Parathyroid adenoma (tissue), 2 donors: ENCODE measurements at regions not wholly inside any gene's neighbourhood (a gene's known extent, or its start where the extent isn't known, plus 50 kb on each side); places are given as distances from the start of the nearest gene placed in this dataset.

Experiments used
- H2AFZ ChIP-seq: fragments of 300-600 bp; sonication (generic); one replicate; pipeline ENCODE4 v1.7.0; 2017; ENCODE audit warnings: antibody characterized with exemption, mild to moderate bottlenecking
- H3K27ac ChIP-seq: fragments of 300-600 bp; sonication (generic); one replicate; pipeline ENCODE4 v1.7.0; 2017
- H3K27me3 ChIP-seq: fragments of 300-600 bp; sonication (generic); one replicate; pipeline ENCODE4 v1.7.0; 2017; ENCODE audit warnings: low read length; ENCODE audit not compliant: control insufficient read depth, insufficient read depth
- H3K36me3 ChIP-seq: fragments of 300-600 bp; sonication (generic); one replicate; pipeline ENCODE4 v1.7.0; 2017; ENCODE audit warnings: low read length; ENCODE audit not compliant: control insufficient read depth, insufficient read depth
- H3K4me1 ChIP-seq: fragments of 300-600 bp; sonication (generic); one replicate; pipeline ENCODE4 v1.7.0; 2017; ENCODE audit warnings: control low read depth
- H3K4me2 ChIP-seq: fragments of 300-600 bp; sonication (generic); one replicate; pipeline ENCODE4 v1.7.0; 2017; ENCODE audit warnings: low read length
- H3K4me3 ChIP-seq: fragments of 300-600 bp; sonication (generic); one replicate; pipeline ENCODE4 v1.7.0; 2017; ENCODE audit warnings: low read depth, low read length
- H3K79me2 ChIP-seq: fragments of 300-600 bp; sonication (generic); one replicate; pipeline ENCODE4 v1.7.0; 2017; ENCODE audit warnings: control low read depth
- H3K9ac ChIP-seq: fragments of 300-600 bp; sonication (generic); one replicate; pipeline ENCODE4 v1.7.0; 2017; ENCODE audit warnings: mild to moderate bottlenecking
- H3K9me3 ChIP-seq: fragments of 300-600 bp; sonication (generic); one replicate; pipeline ENCODE4 v1.7.0; 2017; ENCODE audit warnings: low read length; ENCODE audit not compliant: control insufficient read depth
- TF ChIP-seq, protein P1 (sequence below): fragments of 300-600 bp; sonication (generic); IDR thresholded peaks from one replicate; pipeline ENCODE4 v1.7.0; 2017; ENCODE audit warnings: antibody characterized with exemption, mild to moderate bottlenecking
- donor health status: primary hyperparathyroidism.

DNA sequence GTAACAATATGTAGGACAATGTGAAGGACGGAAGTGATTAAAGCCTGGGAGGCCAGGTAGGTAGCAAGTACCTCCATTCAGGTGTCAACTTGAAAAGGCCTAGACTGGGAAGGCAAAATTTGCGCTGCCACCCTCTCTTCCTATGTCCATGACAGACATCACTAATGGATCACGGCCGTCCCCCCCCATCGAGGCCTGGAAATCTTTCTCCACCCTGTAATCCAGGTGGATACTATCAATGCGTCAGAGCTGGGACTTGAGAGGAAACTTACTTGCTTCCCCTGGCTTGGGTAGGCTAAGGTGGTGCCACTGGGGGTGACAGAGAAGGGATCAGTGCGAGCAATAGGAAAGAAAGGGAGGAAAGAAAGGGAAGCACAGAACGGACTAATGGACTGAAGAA, 156.1 kb downstream of the SALL1 start:
- H3K4me1 ChIP-seq: peaks cover 18% of the 10 kb centered on the region
- TF ChIP-seq, protein P1, sequence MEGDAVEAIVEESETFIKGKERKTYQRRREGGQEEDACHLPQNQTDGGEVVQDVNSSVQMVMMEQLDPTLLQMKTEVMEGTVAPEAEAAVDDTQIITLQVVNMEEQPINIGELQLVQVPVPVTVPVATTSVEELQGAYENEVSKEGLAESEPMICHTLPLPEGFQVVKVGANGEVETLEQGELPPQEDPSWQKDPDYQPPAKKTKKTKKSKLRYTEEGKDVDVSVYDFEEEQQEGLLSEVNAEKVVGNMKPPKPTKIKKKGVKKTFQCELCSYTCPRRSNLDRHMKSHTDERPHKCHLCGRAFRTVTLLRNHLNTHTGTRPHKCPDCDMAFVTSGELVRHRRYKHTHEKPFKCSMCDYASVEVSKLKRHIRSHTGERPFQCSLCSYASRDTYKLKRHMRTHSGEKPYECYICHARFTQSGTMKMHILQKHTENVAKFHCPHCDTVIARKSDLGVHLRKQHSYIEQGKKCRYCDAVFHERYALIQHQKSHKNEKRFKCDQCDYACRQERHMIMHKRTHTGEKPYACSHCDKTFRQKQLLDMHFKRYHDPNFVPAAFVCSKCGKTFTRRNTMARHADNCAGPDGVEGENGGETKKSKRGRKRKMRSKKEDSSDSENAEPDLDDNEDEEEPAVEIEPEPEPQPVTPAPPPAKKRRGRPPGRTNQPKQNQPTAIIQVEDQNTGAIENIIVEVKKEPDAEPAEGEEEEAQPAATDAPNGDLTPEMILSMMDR: no peak

DNA sequence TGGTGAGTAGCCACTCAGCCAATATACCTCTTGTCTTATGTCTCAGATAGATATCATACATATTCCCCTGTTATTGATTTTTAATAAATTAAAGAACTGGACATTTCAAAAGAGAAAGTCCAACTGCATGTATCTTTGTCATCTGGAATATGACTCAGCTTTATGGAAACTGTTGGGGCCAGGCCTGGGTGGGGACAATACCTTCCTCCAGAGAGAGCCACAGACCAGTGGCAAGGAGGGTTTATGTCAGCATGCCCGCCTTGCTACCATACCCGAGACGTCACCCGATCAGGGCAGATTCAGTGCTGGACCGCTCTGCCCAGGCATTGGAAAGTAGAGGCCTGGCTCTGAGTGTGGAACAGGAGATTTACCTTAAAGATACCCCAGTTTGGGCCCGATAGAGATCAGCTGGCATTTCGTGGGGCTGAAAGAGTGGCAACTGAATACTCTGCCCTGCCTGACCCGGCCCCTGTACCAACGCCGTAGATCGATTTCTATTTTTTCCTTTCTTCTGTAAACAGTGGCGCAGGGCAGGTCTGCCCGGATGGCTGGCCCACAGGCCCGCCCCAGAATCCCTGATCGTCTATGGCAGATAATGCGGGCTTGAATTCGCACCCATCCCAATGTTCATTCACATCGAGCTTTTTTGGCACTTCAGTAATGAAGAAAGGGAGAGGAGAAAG, 158.6 kb downstream of the SALL1 start:
- Histone ChIP-seq H3K79me2 (no peaks in the 10 kb centered on the region), H3K4me1 (peaks cover 36% of the 10 kb centered on the region), H3K27me3 (no peaks in the 10 kb centered on the region), H2AFZ (peak overlapping the region; percentile 31), H3K9me3 (no peaks in the 10 kb centered on the region), H3K27ac (peak overlapping the region; percentile 80), H3K9ac (no peak overlapping the region), H3K4me3 (peak overlapping the region; percentile 3), H3K36me3 (no peaks in the 10 kb centered on the region), H3K4me2 (peak overlapping the region; percentile 60)
- TF ChIP-seq, protein P1: peak; percentile 35

More for the DNA sequence above, 156.1 kb downstream of the SALL1 start:
- Histone ChIP-seq H3K27ac (no peak overlapping the region), H2AFZ (no peak overlapping the region), H3K79me2 (no peaks in the 10 kb centered on the region), H3K36me3 (no peaks in the 10 kb centered on the region), H3K4me3 (no peak overlapping the region), H3K27me3 (no peaks in the 10 kb centered on the region), H3K4me2 (no peak overlapping the region), H3K9me3 (no peaks in the 10 kb centered on the region), H3K9ac (no peak overlapping the region)

DNA sequence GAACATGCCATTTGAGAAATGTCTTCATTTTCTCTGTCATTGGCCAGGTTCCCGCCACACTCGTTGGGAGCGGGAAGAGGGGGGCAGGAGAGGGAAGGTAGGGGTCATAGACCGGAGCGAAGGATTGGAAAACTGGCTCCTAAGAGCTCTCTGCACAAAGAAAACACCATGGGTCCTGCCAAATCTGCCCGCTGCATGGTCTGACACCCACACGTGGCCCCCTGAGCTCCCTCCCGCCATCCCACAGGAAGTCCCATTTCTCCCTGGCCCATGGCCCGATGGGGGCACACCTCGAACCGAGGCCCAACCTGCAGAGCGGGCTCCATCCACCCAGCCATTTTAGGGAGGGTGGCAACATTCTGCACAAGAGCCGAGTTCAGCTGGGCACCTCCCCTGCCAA, 159.6 kb downstream of the SALL1 start:
- Histone ChIP-seq H3K9ac (no peak overlapping the region), H3K27ac (peak overlapping the region; percentile 80), H3K4me3 (no peak overlapping the region), H3K4me1 (peaks cover 36% of the 10 kb centered on the region), H3K4me2 (no peak overlapping the region), H3K9me3 (no peaks in the 10 kb centered on the region), H3K79me2 (no peaks in the 10 kb centered on the region), H3K36me3 (no peaks in the 10 kb centered on the region), H3K27me3 (no peaks in the 10 kb centered on the region), H2AFZ (no peak overlapping the region)
- TF ChIP-seq, protein P1: no peak

DNA sequence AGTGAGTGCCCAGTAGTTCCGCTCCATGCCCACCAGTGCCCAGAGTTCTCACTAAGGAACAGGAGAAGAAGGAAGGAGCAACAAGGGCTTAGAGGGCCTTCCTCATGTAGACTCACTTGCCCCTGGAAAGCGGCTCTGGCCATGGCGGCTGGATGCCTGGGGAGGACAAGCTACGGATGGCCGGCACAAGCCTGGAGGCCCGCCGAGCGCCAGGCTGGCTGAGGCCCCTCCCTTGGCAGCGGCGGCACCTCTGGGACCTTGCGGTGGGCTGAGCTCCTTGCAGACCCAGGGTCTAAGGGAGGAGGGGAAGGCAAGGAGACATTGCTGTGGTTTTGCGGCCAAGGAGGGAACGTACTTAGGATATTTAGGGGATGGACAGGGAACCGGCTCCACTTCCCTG, 160.1 kb downstream of the SALL1 start:
- Histone ChIP-seq H3K4me3 (no peak overlapping the region), H3K79me2 (no peaks in the 10 kb centered on the region), H3K36me3 (no peaks in the 10 kb centered on the region), H2AFZ (no peak overlapping the region), H3K4me2 (no peak overlapping the region), H3K9me3 (no peaks in the 10 kb centered on the region), H3K9ac (no peak overlapping the region), H3K4me1 (peaks cover 36% of the 10 kb centered on the region), H3K27me3 (no peaks in the 10 kb centered on the region), H3K27ac (no peak overlapping the region)
- TF ChIP-seq, protein P1: no peak

DNA sequence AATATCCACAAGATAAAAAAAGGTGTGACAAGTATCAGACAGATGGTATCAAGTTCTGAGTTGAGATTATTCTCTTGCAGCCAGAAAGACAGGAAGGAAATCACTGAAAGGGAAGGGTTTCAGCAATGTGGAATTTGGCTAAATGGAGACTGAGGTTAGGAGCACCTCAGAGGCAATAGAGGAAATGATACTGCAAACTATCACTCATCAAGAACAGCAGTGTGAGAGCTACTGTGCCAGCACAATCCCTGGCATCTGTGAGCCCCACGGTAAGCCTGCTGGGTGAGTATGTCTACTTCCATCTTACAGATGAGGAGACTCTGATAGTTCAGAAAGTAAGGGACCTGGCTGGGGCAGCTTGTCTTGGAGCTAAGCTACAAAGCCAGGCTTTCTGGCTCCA, 162.0 kb downstream of the SALL1 start:
- Histone ChIP-seq H3K27me3 (no peaks in the 10 kb centered on the region), H3K27ac (no peak overlapping the region), H3K4me1 (peaks cover 36% of the 10 kb centered on the region), H3K79me2 (no peaks in the 10 kb centered on the region), H3K4me3 (no peak overlapping the region), H3K36me3 (no peaks in the 10 kb centered on the region), H3K4me2 (no peak overlapping the region), H3K9ac (no peak overlapping the region), H2AFZ (no peak overlapping the region), H3K9me3 (no peaks in the 10 kb centered on the region)
- TF ChIP-seq, protein P1: no peak
